ENCODE measurements at regions not wholly inside any gene's neighbourhood (a gene's known extent, or its start where the extent isn't known, plus 50 kb on each side); places are given as distances from the start of the nearest gene placed in this dataset.

GRCh38 chr3:178186666-178187065 lies 349.6 kb upstream of the KCNMB2 start:
- no peak for TF ChIP-seq CTCF (conservative IDR thresholded peaks at IDR 0.05; ENCODE audit: low read depth, low read length)
- TF ChIP-seq EZH2 (IDR thresholded peaks at IDR 0.05; ENCODE audit: low read length, unreplicated experiment): no peak
- TF ChIP-seq EZH2phosphoT487 (IDR thresholded peaks at IDR 0.05; ENCODE audit: borderline replicate concordance, low read length): no peak

All from PC-3 (cell line).